Medulla oblongata (tissue), 1 donor: ENCODE measurements at regions not wholly inside any gene's neighbourhood (a gene's known extent, or its start where the extent isn't known, plus 50 kb on each side); places are given as distances from the start of the nearest gene placed in this dataset.
"Not testable (repeated sequence)": the region's sequence is repeated elsewhere in the genome, so short reads cannot be mapped to it uniquely, and the experiment has no call there.

Experiments used
- DNase-seq: peaks from one replicate; pipeline ENCODE4 v3.0.0-alpha.2; 2015; ENCODE audit errors: extremely low spot score

- DNase-seq: no peak
Measured at GRCh38 chr1:184820218-184820750, 65.6 kb upstream of the EDEM3 start.

DNA sequence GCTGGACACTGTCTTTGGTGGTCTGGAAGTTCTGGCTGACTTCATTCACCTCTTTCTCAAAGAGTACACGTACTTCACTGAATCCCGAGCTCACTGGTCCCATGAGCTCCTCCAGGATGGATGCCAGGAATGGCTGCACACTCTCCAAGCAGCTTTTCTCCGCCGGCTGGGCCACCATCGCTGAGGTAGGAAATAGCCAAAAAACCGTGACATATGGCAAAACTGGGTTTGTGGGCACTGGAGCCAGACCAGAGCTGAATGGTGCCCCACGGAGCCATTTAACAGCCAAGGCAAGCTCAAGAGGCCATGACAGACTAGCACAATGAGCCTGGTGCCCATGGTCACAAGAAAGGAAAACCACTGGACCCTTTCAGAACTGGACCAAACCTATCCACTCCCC is 64.0 kb upstream of the EDEM3 start:
- DNase-seq: no peak

DNA sequence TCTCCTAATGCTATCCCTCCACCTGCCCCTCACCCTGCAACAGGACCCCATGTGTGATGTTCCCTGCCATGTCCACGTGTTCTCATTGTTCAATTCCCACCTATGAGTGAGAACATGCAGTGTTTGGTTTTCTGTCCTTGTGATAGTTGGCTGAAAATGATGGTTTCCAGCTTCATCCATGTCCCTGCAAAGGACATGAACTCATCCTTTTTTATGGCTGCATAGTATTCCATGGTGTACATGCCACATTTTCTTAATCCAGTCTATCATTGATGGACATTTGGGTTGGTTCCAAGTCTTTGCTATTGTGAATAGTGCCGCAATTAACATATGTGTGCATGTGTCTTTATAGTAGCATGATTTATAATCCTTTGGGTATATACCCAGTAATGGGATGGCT is 62.3 kb upstream of the EDEM3 start:
- DNase-seq: not testable (repeated sequence)

DNA sequence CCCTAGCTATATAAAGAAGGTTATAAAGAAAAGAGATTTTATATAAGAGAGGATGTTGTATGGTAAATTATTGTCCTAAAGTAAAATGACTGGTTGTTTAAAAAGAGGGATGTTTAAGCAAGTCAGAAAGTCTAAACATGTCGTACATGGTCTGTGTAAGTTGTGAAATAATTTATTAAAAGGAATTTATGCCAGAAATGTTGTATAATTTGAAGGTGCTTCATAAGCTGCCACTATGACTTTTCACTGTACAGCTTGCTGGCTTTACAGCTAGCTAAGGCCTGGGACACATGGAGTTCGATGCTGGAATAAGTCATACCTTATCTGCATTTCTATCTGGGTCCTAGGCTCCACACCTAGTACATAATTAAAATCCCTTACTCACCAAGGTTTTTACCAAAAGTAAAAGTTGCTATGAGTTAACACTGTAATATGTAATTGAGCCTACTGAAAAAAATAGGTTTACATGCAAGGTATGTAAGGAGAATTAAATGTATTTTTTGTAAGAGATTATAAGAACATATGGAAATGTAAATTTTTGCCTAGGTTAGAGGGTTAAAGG is 59.0 kb upstream of the EDEM3 start:
- no peak for DNase-seq

- no peak for DNase-seq
Measured at GRCh38 chr1:184811439-184812111, 56.9 kb upstream of the EDEM3 start.

DNA sequence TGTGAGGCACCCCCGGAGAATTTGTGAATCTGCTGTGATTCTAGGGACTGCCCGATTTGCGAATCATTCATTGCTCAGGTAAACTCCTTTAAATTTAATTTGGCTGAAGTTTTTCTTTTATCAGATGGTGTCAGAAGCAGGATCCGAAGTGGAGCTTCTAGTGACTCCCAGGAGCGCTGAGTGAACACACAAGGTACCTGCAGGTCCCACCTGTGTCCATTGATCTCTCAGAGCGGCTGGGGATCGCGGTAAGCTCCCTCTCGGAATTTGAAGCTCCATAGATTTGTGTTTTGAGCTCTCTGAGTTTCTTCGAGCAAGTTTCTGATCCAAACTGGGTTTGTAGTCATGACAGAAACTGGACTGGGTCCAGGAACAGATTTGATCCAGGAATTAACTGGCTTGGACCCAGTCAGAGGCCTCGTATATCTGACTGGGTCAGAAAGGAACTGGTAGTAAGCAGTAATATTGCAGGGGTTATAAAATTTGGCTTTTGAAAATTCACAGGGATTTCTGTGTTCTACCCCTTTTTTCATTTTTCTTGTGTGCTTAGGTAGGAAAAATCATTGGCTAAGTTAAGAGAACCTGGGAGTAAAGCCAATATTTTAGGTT is 56.2 kb upstream of the EDEM3 start:
- DNase-seq: no peak

DNA sequence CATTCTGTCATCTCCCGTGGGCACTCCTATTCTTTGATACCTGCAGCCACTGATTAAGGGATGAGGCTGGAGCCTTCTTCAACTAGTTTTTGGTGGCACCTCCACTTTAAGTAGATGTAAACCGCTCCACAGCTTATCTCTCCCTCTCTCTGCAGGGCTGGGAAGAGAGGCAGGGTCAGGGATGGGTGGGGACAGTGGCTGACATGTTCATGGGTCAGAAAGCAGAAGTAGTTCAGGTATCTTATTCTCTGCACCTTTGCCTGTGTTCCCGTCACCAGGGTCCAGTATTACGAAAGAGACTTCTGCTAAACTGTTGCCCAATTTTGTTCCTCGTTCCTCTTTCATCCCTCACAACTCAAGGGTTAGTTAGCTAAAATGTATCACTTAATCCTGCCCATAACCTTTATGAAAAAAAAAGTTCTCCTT is 51.7 kb upstream of the EDEM3 start:
- DNase-seq: peak; percentile 64

DNA sequence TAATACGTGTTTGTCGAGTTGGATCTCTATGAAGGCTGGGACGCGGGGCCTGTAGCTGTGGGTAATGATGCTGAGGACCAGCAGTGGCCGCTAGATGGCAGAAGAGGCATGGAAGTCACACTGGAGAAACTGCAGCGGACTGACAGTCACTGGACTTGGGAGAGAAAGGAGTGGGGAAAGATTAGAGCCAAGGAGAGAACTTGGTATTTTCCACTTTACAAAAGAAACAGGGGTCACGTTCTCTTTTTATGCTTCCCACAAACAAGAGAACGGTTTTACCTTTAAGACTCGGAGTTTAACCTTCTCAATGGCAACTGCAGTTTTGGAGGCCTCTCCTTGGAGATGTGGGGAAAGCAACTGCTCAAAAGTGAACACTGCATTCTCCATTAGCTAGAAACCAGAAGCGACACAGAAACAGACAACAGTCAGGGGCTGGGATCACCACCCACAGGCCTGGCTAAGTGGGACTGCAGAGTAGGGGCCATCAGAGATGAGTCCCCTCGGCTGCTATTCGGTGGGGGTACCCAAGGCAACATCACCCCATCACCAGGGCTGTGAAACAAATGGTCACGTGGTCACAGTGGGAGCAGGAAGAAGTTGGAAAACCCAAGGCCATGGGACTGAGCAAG is 51.1 kb upstream of the EDEM3 start:
- peak; percentile 96 for DNase-seq
